Lower leg skin (tissue), 4 donors: ENCODE measurements at regions not wholly inside any gene's neighbourhood (a gene's known extent, or its start where the extent isn't known, plus 50 kb on each side); places are given as distances from the start of the nearest gene placed in this dataset.
A peak's percentile ranks its signal among the peaks of the same experiment; 100 is the strongest.
"Not testable (repeated sequence)": the region's sequence is repeated elsewhere in the genome, so short reads cannot be mapped to it uniquely, and the experiment has no call there.

Source experiments
- DNase-seq, 2 donors: peaks; one replicate each; pipeline ENCODE4 v3.0.0-alpha.2; 2019; ENCODE audit warnings: low spot score in 2 of 2
- H3K4me3 ChIP-seq: fragments of 200-600 bp; sonication (generic); 2 replicates; pipeline ENCODE4 v1.5.1; 2017; ENCODE audit warnings: mild to moderate bottlenecking, low read depth; ENCODE audit not compliant: poor library complexity, severe bottlenecking
- POLR2A ChIP-seq, 2 donors: fragments of 450-650 bp; IDR thresholded peaks; one replicate each; pipeline ENCODE4 v1.6.1; 2016 to 2017; ENCODE audit warnings: antibody characterized with exemption in 2 of 2, mild to moderate bottlenecking in 1 of 2, moderate library complexity in 1 of 2
- WGBS, 2 donors: methylation state at CpG; one replicate each; pipeline ENCODE4 v1.1.5; 2018; 5-methylcytosine and 5-hydroxymethylcytosine counted together
- intact Hi-C: fragments of 100-400 bp; cut with DNase I; formaldehyde crosslinking; loops from one replicate; pipeline ENCODE4 v1.15.0; 2023; ENCODE audit warnings: low total_unique reads
- TF ChIP-seq, protein P1 (sequence below), 3 donors: fragments of 450-650 bp; IDR thresholded peaks; one replicate each; pipeline ENCODE4 v1.5.1; 2016; ENCODE audit warnings: antibody characterized with exemption in 3 of 3, mild to moderate bottlenecking in 3 of 3, moderate library complexity in 2 of 3

DNA sequence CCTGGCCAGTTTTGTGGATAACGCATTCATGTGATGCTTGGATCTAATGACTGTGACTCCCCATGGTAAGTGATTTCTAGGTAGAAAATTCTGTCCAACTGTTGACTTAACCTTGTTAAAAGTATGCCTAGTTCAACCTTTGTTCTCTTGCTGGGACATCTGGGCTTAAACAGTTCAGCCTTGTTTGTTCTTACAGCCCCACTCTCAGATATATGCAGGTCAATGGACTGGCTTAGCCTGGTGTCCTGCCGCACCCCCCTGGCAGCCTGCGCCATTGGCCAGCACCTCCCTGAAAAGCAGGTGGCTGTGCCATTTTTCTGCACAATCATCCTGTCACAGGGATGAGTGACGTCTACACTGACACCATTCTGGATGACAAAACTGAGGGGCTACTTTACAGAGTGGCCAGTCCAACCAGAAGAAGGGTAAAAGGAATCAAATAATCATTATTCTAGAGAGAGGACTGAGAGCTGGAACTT lies 244.7 kb upstream of the ONECUT1 start:
- TF ChIP-seq, protein P1, sequence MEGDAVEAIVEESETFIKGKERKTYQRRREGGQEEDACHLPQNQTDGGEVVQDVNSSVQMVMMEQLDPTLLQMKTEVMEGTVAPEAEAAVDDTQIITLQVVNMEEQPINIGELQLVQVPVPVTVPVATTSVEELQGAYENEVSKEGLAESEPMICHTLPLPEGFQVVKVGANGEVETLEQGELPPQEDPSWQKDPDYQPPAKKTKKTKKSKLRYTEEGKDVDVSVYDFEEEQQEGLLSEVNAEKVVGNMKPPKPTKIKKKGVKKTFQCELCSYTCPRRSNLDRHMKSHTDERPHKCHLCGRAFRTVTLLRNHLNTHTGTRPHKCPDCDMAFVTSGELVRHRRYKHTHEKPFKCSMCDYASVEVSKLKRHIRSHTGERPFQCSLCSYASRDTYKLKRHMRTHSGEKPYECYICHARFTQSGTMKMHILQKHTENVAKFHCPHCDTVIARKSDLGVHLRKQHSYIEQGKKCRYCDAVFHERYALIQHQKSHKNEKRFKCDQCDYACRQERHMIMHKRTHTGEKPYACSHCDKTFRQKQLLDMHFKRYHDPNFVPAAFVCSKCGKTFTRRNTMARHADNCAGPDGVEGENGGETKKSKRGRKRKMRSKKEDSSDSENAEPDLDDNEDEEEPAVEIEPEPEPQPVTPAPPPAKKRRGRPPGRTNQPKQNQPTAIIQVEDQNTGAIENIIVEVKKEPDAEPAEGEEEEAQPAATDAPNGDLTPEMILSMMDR (IDR thresholded peaks at IDR 0.05), result no peak
- no peak for TF ChIP-seq POLR2A (IDR thresholded peaks at IDR 0.05)
- H3K4me3 ChIP-seq, result no peak overlapping the region
- no peak for DNase-seq
- WGBS, 2 donors, result 80 to 83% methylated on average over 4 of the region's 4 CpGs
- intact Hi-C loops, result no loop called here

DNA sequence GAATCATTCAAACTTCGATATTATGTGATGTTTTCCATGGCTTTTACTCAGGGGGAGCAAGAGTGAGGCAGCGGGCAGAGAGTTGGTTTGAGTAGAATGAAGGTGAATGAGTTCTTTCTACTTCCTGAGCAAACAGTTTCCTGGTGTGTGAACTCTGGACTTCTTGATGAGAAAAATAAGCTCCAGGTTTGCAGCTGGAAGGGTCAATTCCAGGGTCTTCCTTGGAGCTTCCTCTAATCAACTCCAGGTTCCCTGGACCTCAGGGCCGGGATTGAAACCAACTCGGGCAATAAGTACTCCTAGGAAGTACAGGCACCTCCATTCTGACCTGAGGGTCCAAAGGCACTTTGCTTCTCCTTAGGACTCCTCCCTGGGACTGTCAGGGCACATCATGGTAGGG lies 243.6 kb upstream of the ONECUT1 start:
- intact Hi-C loops, result no loop called here
- no peak for TF ChIP-seq POLR2A (IDR thresholded peaks at IDR 0.05)
- TF ChIP-seq, protein P1 (IDR thresholded peaks at IDR 0.05), result no peak
- 67 to 69% methylated on average over 4 of the region's 4 CpGs for WGBS, 2 donors
- DNase-seq, result peak in 1 of 2 donors; percentile 52
- H3K4me3 ChIP-seq, result no peak overlapping the region

DNA sequence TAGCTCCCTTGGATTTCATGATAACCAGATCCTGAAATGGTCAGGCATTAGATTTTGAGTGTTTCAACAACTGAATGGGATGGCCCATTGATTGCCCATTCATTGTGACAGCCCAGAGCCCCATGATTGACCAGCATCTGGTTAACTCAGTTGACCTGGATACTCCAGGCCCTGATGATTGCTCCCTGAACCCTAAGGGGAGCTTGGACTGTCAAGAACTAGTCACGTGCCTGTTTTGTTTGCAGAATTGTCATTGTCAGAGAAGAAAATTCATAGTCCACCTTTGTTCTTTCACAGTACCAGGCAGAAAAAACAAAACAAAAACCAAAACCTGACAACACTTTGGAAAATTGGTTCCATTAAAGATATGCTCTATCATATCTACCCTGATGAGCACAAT lies 241.3 kb upstream of the ONECUT1 start:
- WGBS, 2 donors, result 74 to 78% methylated on average over 1 of the region's 1 CpG
- DNase-seq, result no peak
- no peak for TF ChIP-seq POLR2A (IDR thresholded peaks at IDR 0.05)
- TF ChIP-seq, protein P1 (IDR thresholded peaks at IDR 0.05), result no peak
- intact Hi-C loops, result no loop called here
- H3K4me3 ChIP-seq, result no peak overlapping the region

DNA sequence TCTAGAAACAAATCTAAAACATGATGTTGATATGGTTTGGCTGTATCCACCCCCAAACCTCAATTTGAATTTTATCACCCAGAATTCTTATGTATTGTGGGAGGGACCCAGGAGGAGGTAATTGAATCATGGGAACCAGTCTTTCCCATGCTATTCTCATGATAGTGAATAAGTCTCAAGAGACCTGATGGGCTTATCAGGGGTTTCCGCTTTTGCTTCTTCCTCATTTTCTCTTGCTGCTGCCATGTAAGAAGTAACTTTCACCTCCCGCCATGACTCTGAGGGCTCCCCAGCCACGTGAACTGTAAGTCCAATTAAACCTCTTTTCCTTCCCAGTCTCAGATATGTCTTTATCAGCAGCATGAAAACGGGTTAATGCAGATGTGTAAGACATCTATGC lies 232.7 kb upstream of the ONECUT1 start:
- DNase-seq, result no peak
- 72 to 87% methylated on average over 4 of the region's 4 CpGs for WGBS, 2 donors
- TF ChIP-seq POLR2A (IDR thresholded peaks at IDR 0.05), result no peak
- TF ChIP-seq, protein P1 (IDR thresholded peaks at IDR 0.05), result no peak
- intact Hi-C loops, result no loop called here
- no peak overlapping the region for H3K4me3 ChIP-seq

DNA sequence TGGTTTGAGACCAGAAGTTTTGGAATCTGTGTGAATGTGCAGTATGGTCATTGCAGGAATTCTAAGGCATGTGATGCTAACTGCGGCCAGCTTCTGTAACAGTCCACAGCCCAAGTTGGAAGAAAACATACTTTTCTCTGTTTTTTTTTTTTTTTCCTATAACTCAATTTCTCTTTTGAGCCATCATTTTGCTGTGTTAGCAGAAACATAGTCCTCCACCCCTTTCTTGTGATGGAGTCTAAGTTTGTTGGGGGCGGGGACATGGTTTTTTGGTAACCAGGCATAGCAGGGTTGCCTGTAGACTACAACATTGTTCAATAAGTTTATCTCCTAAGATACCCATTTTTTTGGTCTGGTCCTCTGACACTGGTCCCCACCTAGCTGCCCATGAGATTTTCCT lies 223.2 kb upstream of the ONECUT1 start:
- 83 to 91% methylated on average over 2 of the region's 2 CpGs for WGBS, 2 donors
- no peak for DNase-seq
- no peak overlapping the region for H3K4me3 ChIP-seq
- intact Hi-C loops, result no loop called here
- TF ChIP-seq POLR2A (IDR thresholded peaks at IDR 0.05), result no peak
- TF ChIP-seq, protein P1 (IDR thresholded peaks at IDR 0.05), result no peak

DNA sequence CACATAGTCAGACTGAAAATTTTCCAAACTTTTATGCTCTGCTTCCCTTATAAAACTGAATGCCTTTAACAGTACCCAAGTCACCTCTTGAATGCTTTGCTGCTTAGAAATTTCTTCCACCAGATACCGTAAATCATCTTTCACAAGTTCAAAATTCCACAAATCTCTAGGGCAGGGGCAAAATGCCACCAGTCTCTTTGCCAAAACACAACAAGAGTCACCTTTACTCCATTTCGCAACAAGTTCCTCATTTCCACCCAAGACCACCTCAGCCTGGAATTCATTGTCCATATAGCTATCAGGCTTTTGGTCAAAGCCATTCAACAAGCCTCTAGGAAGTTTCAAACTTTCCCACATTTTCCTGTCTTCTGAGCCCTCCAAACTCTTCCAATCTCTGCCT lies 221.6 kb upstream of the ONECUT1 start:
- DNase-seq, intact Hi-C loops: not testable (repeated sequence)
- 92 to 96% methylated on average over 2 of the region's 2 CpGs for WGBS, 2 donors

More for the DNA sequence above, 221.6 kb upstream of the ONECUT1 start:
- not testable (repeated sequence) for H3K4me3 ChIP-seq
